ENCODE measurements at regions not wholly inside any gene's neighbourhood (a gene's known extent, or its start where the extent isn't known, plus 50 kb on each side); places are given as distances from the start of the nearest gene placed in this dataset.

DNA sequence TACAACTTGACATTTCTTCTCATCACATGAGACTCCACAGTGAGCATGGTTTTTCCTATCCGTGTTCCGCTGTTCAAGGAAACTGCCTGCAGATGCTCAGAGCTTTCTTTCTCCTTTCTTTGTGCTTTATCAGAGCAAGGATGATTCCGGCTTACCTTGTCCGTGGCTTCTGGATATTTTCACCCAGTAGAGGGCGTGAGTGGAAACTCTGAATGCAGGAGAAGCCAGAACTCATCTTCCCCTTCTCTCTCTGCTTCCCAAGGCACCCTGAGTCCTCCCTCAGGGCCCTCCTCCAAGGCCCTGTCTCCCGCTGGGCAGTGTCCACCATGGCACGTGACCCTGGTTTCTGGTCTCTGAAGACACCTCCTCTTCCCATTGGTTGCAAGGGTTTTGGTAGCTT is 721.1 kb upstream of the RBFOX1 start:
- H3K4me1 ChIP-seq (ENCODE audit: insufficient read depth, low read length) = no peaks in the 10 kb centered on the region
- no peaks in the 10 kb centered on the region for H3K36me3 ChIP-seq (ENCODE audit: insufficient read depth, low read length)
- H3K9ac ChIP-seq (ENCODE audit: low read depth, low read length) = no peak overlapping the region
- no peaks in the 10 kb centered on the region for H3K9me3 ChIP-seq (ENCODE audit: control insufficient read depth, insufficient read depth, low read length)

DNA sequence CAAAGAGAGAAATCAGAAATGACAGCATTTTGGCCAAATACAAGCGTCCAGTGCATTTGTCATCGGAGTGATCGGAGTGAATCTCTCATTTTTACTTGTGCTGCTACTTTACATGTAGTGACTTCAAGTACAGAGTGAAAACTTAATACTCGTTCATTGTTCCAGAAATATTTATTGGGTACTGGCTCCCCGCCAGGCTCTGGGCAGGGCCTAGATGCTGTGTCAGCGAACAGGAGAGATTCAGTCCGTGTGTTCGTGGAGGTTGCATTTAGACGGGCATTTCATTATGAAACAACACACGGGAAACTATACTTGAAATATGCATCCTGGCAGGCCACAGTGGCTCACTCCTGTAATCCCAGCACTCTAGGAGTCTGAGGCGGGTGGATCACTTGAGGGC is 727.2 kb upstream of the RBFOX1 start:
- H3K9me3 ChIP-seq (ENCODE audit: control insufficient read depth, insufficient read depth, low read length) = no peaks in the 10 kb centered on the region
- no peak overlapping the region for H3K9ac ChIP-seq (ENCODE audit: low read depth, low read length)
- H3K4me1 ChIP-seq (ENCODE audit: insufficient read depth, low read length) = no peaks in the 10 kb centered on the region
- H3K36me3 ChIP-seq (ENCODE audit: insufficient read depth, low read length) = no peaks in the 10 kb centered on the region

DNA sequence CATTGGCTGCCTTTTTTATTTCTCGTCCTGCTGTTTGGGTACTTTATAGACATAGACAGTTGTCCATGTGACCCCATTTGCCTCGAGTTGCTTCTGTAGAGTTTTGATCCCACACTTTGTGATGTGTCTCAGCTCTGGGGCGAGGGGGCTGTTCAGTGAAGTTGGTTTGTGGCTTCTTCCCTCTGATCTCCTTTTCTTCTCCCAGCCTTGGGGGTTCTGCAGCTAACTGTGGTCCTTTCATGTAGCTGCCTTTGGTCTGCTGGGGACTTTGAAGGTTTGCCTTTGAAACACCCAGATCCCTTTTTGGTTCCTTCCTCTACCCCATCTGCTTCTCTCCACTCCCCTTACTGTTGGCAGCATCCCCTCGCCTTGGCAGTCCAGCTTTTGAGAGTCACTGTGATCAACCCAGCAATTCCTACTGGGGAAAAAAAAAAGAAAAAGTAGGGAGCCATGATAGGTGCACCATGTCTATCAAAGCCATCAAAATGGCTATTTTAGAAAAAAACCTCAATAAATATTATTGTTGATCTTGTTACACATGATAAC is 728.8 kb upstream of the RBFOX1 start:
- H3K9me3 ChIP-seq (ENCODE audit: control insufficient read depth, insufficient read depth, low read length) = no peaks in the 10 kb centered on the region
- H3K9ac ChIP-seq (ENCODE audit: low read depth, low read length) = no peak overlapping the region
- no peaks in the 10 kb centered on the region for H3K4me1 ChIP-seq (ENCODE audit: insufficient read depth, low read length)
- H3K36me3 ChIP-seq (ENCODE audit: insufficient read depth, low read length) = no peaks in the 10 kb centered on the region

DNA sequence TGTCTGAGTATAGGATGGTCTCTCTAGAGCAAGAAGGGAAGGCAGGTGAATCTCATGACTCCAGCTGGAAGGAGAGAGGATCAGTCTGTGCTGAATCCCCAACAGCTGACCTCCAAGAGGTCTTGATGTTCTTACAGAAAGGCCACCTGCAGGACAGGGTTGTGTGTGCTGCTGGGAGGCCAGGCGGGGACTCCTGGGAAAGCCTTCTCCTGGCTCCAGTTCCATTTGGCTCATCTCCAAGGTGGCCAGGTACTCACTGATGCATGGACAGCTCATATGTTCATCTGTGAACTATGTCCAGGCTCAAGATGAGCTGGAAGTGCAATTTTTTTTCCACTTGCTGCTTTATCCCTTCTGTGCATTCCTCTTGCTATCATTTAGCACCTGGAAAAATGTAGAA is 730.2 kb upstream of the RBFOX1 start:
- H3K9ac ChIP-seq (ENCODE audit: low read depth, low read length) = no peak overlapping the region
- no peaks in the 10 kb centered on the region for H3K9me3 ChIP-seq (ENCODE audit: control insufficient read depth, insufficient read depth, low read length)
- H3K36me3 ChIP-seq (ENCODE audit: insufficient read depth, low read length) = no peaks in the 10 kb centered on the region
- no peaks in the 10 kb centered on the region for H3K4me1 ChIP-seq (ENCODE audit: insufficient read depth, low read length)

DNA sequence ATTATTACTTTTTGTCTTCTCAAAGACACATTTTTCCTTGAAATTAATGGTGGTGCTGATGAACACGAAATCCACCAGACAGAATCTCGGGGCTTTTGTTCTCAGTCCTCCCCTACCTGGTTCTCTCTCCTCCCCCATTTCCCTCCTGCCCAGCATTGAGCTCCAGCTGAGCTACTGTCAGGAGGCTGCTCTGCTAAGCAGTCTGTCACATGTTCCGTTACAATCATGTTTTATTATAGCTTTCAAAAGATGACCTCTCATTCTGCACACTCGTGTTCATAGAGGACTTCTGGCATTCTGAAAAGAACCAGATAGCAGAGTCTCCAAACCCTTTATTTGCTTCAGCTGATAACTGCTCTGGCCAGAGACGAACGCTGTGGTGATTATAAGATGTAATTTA is 732.5 kb upstream of the RBFOX1 start:
- Histone ChIP-seq H3K36me3 (ENCODE audit: insufficient read depth, low read length) (no peaks in the 10 kb centered on the region), H3K4me1 (ENCODE audit: insufficient read depth, low read length) (no peaks in the 10 kb centered on the region; the same call in 1 of the 2 replicates), H3K9me3 (ENCODE audit: control insufficient read depth, insufficient read depth, low read length) (no peaks in the 10 kb centered on the region), H3K9ac (ENCODE audit: low read depth, low read length) (no peak overlapping the region)

DNA sequence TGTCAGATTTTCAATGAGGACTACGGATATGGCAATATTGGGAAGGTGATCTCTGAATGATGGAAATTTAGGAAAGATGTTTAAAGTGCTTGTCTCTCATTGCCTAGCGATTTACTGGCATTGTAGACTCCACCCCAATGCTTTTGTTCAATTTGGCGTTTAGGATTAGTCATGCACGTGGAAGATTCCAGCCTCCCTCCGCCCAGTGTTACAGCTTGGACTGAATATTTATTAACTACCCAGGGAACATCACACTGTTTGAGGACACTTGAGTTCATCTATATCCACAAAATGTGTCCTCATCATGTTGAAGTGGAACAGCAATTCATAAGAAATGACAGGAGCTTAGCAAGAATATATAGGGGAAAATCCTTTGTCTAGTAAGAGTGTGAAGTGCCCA is 738.8 kb upstream of the RBFOX1 start:
- no peak overlapping the region for H3K9ac ChIP-seq (ENCODE audit: low read depth, low read length)
- H3K9me3 ChIP-seq (ENCODE audit: control insufficient read depth, insufficient read depth, low read length) = no peaks in the 10 kb centered on the region
- no peaks in the 10 kb centered on the region for H3K36me3 ChIP-seq (ENCODE audit: insufficient read depth, low read length)
- no peaks in the 10 kb centered on the region; the same call in 1 of the 2 replicates for H3K4me1 ChIP-seq (ENCODE audit: insufficient read depth, low read length)

DNA sequence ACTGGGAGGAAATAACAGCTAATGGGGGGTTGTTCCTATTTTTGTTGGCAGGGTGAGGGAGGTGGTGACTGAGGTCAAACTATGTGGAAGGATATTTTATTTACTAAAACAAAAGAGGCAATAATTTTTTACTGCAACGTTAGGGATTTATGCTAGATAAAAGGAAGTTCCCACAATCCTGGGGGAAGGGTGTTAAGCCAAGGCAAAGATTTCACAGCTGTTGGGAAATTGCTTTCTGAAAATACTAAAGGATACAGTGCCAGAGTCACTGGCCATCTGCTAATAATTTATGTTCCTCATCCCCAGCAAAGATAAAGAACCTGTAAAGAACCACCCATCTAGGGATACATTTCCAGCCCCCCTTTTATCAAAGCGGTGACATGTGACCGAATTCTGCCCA is 756.0 kb upstream of the RBFOX1 start:
- Histone ChIP-seq H3K36me3 (ENCODE audit: insufficient read depth, low read length) (no peaks in the 10 kb centered on the region), H3K4me1 (ENCODE audit: insufficient read depth, low read length) (no peaks in the 10 kb centered on the region), H3K9me3 (ENCODE audit: control insufficient read depth, insufficient read depth, low read length) (no peaks in the 10 kb centered on the region), H3K9ac (ENCODE audit: low read depth, low read length) (no peak overlapping the region)

DNA sequence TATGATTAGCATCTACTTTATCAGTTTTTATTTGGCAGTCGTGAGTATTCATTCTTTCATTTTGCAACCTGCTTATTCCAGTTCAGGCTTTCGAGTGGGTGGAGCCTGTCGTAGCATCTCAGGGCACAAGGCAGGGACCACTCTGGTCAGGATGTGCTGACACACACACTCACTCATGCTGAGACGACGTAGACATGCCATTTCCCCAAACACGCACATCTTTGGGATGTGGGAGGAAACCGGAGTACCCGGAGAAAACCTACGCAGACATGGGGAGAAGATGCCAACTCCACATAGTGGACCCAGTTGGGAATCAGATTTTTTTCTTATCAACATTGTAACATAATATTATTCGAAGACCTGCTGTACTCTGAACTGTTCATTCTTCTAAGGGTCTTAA is 756.5 kb upstream of the RBFOX1 start:
- no peaks in the 10 kb centered on the region for H3K4me1 ChIP-seq (ENCODE audit: insufficient read depth, low read length)
- H3K9ac ChIP-seq (ENCODE audit: low read depth, low read length) = no peak overlapping the region
- H3K9me3 ChIP-seq (ENCODE audit: control insufficient read depth, insufficient read depth, low read length) = no peaks in the 10 kb centered on the region
- H3K36me3 ChIP-seq (ENCODE audit: insufficient read depth, low read length) = no peaks in the 10 kb centered on the region

DNA sequence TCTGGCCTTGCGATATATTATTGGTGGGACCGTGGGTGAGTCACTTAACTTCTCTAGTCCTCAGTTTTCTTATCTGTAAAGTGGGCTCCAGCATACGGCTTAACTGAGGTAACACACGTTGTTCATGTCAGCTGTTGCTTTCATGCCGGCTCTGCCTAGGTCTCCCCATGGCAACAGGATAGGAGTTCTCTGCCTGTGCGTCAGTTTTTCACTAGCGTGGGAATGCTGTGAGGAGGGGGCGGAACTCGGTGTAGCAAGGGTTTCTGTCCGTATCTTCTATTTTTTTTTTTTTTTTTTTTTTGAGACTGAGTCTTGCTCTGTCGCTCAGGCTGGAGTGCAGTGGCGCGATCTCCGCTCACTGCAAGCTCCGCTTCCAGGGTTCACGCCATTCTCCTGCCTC is 758.5 kb upstream of the RBFOX1 start:
- no peaks in the 10 kb centered on the region for H3K36me3 ChIP-seq (ENCODE audit: insufficient read depth, low read length)
- no peaks in the 10 kb centered on the region for H3K9me3 ChIP-seq (ENCODE audit: control insufficient read depth, insufficient read depth, low read length)
- H3K9ac ChIP-seq (ENCODE audit: low read depth, low read length) = no peak overlapping the region
- H3K4me1 ChIP-seq (ENCODE audit: insufficient read depth, low read length) = no peaks in the 10 kb centered on the region; the same call in 1 of the 2 replicates

DNA sequence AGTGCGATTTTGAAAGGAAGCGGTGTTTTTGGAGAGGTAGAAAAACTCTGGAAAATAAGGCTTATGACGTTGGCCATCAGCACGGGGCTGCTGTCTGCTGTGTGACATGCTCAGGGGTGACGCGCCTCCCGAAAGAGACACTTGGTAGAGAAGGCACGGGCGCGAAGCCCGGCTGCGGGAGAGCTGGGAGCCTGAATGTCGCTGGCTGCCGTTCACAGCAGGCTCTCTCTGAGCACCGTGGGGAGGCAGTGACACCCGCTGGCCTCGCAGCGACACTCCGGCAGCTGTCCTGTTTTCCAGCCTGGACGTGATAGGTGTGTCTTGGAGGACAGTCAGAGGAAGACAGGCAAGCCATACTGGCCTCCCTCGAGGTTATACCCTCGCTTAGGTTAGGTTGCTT is 759.1 kb upstream of the RBFOX1 start:
- H3K9ac ChIP-seq (ENCODE audit: low read depth, low read length) = 0 out of 2 replicates have a peak overlapping the region, but pooled peaks have one; percentile 19
- no peaks in the 10 kb centered on the region; the same call in 1 of the 2 replicates for H3K4me1 ChIP-seq (ENCODE audit: insufficient read depth, low read length)
- H3K9me3 ChIP-seq (ENCODE audit: control insufficient read depth, insufficient read depth, low read length) = no peaks in the 10 kb centered on the region
- no peaks in the 10 kb centered on the region for H3K36me3 ChIP-seq (ENCODE audit: insufficient read depth, low read length)

DNA sequence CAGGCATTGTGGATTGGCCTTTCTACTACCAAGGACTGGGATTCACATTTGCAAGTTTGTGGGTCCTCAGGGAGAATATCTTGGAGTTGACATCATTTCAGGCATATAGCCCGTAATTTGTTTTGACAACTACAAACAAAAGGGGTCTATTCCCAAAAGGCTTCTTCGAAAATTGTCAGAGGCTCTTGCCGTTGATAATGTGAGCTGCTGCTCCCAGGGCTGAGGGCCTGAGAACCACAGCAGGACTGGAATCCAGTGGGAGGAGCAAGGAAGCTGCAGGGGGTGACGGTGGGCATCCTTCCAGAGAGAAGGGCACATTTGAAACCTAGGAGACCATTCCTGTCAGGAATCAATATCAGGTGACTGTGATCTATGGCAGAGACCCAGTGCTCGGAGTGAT is 761.6 kb upstream of the RBFOX1 start:
- H3K4me1 ChIP-seq (ENCODE audit: insufficient read depth, low read length) = no peaks in the 10 kb centered on the region; the same call in 1 of the 2 replicates
- H3K9ac ChIP-seq (ENCODE audit: low read depth, low read length) = no peak overlapping the region
- no peaks in the 10 kb centered on the region; the same call in 1 of the 2 replicates for H3K36me3 ChIP-seq (ENCODE audit: insufficient read depth, low read length)
- no peaks in the 10 kb centered on the region for H3K9me3 ChIP-seq (ENCODE audit: control insufficient read depth, insufficient read depth, low read length)

DNA sequence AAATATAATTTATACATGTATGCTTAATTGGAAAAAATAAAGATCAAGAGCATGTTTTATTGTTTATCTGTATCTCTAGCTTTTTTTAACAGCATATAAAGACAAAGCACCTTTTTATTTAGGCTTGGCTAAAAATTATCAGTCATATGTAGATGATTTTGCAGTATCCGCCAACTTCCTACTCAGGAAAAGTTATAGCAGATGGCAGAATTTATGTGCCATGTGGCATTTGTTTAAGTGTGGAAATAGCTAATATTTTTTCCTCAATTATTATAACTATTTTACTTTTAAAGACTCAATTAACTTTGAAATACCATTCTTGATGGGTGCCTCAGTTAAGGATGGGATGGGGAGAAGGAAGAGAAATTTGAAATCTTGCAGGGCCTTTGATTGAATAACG is 762.1 kb upstream of the RBFOX1 start:
- Histone ChIP-seq H3K4me1 (ENCODE audit: insufficient read depth, low read length) (no peaks in the 10 kb centered on the region; the same call in 1 of the 2 replicates), H3K9me3 (ENCODE audit: control insufficient read depth, insufficient read depth, low read length) (no peaks in the 10 kb centered on the region), H3K9ac (ENCODE audit: low read depth, low read length) (no peak overlapping the region), H3K36me3 (ENCODE audit: insufficient read depth, low read length) (no peaks in the 10 kb centered on the region; the same call in 1 of the 2 replicates)

DNA sequence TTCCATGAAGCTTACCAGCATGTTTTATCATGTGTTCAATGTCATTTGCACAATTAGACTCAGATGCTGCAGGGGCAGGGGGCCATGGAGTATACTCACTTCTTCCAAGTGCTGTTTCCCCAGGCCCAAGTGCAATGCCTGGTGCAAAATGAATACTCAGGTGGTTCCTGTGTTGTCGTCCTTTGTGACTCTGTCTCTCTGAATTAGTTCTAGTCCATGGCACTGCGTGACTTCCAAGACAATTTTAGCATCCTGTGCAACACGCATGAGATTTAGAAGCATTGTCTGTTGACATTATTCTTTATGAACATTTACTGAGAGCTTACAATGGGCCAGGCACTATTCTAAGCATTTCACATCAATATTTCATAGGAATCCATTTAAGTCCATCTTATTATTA is 769.7 kb upstream of the RBFOX1 start:
- peaks cover 2% of the 10 kb centered on the region; the same call in 1 of the 2 replicates for H3K9me3 ChIP-seq (ENCODE audit: control insufficient read depth, insufficient read depth, low read length)
- no peak overlapping the region for H3K9ac ChIP-seq (ENCODE audit: low read depth, low read length)
- no peaks in the 10 kb centered on the region for H3K36me3 ChIP-seq (ENCODE audit: insufficient read depth, low read length)
- H3K4me1 ChIP-seq (ENCODE audit: insufficient read depth, low read length) = peaks cover 10% of the 10 kb centered on the region

DNA sequence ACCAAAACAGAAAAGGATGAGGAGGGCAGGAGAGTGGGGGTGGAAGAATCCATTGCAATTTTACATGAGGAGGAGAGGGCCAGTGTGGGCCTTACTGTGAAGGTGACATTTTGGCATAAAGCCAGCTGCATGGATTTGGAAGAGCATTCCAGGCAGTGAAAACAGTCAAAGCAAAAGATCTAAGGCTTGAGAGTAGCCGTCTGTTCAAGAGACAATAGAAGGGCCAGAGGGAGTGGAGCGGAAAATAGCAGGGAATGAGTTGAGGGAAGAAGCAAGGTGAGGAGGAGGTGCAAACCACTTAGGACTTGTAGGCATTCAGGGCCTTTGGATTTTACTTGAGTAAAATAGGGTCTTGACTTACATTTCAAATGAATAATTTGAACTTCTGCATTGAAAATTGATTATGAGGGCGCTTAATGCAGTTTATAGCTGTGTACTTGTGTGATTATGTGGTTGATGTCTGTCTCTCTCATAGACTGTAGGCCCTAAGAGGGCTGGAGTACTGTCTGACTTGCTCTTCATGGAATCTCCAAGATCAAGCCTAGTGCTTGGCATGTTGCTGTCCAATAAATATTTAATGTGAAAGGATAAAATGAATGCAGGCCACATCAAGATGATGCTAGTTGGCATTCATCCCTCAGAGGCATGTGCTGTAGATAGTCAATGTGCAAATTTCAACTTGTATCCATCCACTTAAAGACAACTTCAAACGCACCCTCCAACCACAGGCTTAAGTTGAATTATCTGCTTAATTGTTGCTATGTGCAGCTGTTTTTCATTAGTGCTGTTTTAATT is 772.1 kb upstream of the RBFOX1 start:
- peaks cover 18% of the 10 kb centered on the region for H3K4me1 ChIP-seq (ENCODE audit: insufficient read depth, low read length)
- H3K9me3 ChIP-seq (ENCODE audit: control insufficient read depth, insufficient read depth, low read length) = peaks cover 2% of the 10 kb centered on the region; the same call in 1 of the 2 replicates
- H3K9ac ChIP-seq (ENCODE audit: low read depth, low read length) = no peak overlapping the region
- no peaks in the 10 kb centered on the region for H3K36me3 ChIP-seq (ENCODE audit: insufficient read depth, low read length)

DNA sequence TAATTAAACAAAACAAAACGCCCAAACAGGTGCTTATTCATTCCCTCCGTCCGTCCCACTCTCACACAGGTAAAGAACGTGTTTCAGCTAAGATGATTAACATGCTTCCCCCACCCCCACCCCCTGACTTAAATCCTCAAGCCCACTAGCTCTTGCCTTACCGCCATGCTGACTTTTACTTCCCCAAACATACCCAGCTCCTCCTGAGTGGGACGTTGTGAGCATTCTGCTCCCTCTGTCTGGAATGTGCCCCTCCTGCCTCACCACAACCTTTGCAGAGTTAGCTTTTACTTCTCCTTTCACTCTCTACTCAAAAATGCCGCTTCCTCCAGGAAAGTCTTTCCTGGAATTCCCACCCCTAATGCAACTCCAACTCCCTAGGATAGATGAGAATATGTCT is 774.0 kb upstream of the RBFOX1 start:
- Histone ChIP-seq H3K4me1 (ENCODE audit: insufficient read depth, low read length) (peaks cover 27% of the 10 kb centered on the region), H3K9ac (ENCODE audit: low read depth, low read length) (peak overlapping the region; percentile 1; the same call in 1 of the 2 replicates), H3K9me3 (ENCODE audit: control insufficient read depth, insufficient read depth, low read length) (peaks cover 2% of the 10 kb centered on the region; the same call in 1 of the 2 replicates), H3K36me3 (ENCODE audit: insufficient read depth, low read length) (no peaks in the 10 kb centered on the region)
